Fibroblast of skin of right biceps (primary cell): ENCODE measurements at regions not wholly inside any gene's neighbourhood (a gene's known extent, or its start where the extent isn't known, plus 50 kb on each side); places are given as distances from the start of the nearest gene placed in this dataset.

ENCODE experiments used
- DNase-seq: peaks from one replicate; pipeline ENCODE4 v3.0.0-alpha.2; 2013

DNA sequence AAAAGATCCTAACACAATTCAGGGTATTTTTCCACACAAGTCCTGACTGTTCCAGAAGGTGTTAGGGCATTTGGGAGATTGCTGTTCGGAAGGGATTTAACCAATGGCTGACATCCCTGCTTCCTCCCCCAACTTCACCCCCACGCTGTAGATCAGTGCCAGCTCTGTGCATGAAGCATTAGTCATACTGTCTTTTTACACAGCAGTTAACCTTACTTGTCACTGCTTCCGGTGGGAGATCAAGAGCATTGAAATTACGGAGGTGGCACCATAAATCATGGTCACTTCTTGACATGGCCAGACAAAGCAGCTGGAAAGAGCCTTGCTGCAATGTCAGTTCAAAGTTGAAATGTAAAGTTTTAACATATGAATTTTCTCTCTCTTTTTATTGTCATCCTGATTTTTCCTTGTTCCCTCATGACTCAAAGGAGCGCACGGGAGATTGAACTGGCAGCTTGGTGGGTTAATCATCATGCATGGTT, 70.2 kb downstream of the HRH4 start:
- DNase-seq, result peak; percentile 60

DNA sequence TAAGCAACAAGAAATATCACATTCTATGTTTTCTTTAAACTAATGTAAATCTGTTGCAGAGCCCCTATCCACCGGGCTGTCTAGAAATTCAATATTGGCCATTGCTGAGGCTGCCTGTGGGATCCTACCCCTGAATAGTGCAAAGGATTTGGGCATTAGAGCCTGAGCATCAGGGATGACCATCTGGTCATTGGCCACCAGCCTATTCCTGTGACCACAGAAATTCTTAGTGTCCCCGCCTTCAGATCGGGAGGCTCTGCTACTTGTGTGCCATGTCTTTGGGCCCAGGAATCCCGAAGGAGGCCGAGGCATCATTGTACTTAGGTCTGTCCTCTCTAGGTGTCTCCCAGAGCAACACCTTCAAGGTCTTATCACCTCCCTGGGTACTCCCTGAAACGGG, 73.8 kb downstream of the HRH4 start:
- DNase-seq, result no peak

- DNase-seq, result no peak
Measured at GRCh38 chr18:24534737-24535136, 74.3 kb downstream of the HRH4 start.

DNA sequence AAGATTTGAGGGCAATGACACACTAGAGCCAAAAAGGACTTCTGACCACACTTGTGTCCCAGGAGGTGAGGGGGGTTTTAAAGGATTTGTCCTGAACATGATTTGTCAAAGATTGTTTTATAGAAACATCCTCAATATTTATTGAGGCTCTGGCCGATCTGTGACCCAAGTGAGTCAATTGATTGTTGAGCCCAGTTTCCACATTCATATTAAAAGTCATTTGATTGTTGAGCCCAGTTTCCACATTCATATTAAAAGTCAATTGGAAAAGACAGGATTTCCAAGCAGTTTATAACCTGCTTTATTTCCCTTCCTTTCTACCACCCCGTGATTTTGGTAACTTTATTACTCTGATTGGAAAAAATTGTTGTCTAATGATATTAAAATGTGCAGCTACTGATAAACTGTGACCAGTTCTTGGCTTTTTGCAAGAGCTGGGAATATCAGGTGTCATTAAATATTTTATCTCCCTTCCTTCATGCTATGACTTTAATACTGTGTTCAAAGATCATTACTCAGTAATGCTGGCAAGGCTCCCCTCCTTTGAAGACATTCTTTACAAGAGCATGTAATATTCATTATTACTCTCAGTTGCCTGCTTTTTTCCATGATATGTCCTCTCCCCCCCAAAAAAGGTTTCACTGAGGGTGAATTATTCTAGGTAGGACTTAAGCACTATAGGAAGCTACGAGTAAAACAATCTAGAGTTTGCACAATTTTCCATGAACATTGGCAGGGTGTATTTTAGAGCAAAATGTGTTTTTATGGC, 75.3 kb downstream of the HRH4 start:
- DNase-seq, result no peak

DNA sequence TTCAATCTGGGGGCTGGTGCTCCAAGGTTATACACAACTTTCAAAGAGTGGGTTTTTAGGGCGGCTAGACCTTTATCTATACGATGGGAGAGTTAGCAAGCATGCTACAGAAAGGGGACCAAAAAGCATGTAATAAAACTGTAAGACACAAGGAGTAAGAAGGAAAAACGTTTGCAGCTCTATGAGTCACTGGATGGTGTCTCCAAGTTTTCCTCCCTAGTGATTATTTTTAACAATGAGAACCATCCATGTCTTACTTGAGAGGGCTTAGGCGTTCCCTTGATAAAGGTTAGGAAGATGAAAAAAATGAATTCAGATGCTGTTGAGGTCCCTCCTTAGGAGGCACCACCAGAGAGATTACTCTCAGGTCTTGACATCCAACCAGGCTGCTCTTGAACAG, 75.9 kb downstream of the HRH4 start:
- peak; percentile 19 for DNase-seq

GRCh38 chr18:24536834-24537233, 76.4 kb downstream of the HRH4 start:
- no peak for DNase-seq

DNA sequence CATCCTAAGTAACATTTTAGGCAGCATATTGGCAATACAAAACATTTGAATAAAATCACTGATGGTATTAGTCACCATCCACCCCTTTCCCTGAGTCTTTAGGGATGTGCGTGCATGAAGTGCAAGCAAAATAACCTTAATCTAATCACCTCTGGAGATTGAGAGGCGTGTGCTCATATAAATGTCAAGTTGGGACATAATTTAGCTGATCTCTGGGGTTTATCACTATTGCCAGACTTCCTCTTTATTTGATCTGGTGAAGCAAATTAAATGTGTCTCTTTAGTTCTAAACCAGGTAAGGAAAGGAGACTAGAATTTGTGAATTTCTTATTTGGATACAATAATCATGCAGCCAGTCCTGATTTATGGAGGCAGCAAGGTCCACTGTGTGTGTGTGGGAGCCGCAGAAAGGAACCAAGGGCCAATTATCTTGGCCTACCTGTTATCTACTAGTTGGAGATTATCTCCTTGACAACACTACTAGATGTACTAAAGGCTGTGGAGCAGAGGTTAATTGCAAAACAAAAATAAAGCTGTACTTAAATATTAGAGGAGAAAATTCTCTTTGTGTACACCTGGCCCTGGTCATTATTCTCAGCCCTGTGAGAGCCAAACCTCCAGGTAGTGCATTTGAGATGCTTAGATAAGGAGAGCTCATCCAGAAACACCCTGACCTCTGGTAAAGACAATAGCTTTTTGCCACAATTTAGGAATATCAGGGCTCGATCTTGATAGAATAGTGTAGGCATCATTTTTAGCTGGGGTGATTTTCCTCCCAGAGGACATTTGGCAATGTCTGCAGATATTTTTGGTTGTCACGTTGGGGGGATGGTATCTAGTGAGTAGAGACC, 78.2 kb downstream of the HRH4 start:
- no peak for DNase-seq

DNA sequence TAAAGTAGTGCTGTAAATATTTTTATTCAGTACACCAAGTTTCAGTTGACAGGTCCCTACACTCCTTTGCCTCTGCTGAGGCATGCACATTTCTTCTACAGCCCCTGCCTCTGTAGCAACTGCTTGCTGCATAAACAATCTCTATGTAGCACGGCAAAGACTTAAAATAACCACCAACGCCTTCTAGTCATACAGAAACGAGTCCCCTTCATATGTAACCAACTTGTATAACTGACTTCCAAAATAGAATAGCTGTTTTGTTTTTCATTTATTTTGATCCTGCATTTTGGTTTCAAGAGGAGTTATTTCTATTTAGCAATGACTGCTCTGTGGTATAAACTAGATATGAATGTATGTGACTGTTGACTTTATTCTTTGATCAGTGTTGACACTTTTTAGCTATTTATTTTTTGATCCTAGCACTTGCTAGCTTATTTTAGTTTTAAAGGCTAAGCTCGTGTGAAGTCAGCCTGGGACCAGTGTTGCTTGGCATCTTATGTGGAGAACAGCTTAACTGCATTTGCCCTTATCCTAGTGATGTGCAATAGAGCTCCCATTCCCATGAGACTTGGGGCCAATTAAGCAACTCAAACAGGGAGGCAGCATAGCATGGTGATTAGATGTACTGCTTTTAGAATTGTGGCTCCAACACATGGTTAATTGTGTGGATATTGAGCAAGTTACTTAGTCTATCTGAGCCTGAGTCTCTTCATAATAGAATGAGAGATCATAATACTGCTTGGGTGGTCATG, 79.6 kb downstream of the HRH4 start:
- no peak for DNase-seq

GRCh38 chr18:24540896-24541295, 80.5 kb downstream of the HRH4 start:
- no peak for DNase-seq

- no peak for DNase-seq
Measured at GRCh38 chr18:24543086-24543794, 82.8 kb downstream of the HRH4 start.

DNA sequence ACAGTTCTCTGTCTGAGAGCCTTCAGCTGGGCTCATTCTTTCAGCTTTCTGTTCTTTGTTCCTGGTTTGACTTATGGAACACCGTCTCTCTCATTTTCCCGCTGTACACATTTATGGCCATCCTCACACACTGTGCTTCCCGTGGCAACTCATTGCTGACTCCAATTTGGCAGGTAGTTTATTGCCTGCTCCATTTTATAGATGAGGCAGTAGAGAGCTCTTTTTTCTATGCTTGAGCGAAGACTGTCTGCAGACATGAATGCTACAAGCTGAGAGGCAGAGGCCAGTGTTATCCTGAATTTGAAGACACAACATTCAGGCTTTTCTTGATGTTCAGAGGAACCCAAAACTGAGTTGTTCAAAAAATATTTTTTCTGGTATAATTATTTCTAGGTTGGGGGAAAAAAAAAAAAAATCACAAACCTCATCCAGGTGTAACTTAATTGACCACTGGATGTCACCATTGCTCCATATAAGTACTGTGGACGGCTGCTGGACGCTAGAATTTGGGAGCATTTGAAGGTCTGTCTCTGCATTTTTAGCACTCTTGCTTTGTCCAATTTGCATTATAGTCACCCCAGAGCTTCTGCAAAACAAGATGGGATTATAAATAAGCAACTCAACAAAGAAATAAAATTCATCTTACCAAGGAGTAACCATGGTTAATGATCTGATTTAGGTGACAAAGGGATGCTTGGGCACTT, 83.5 kb downstream of the HRH4 start:
- peak; percentile 21 for DNase-seq

GRCh38 chr18:24544949-24545348, 84.5 kb downstream of the HRH4 start:
- no peak for DNase-seq

DNA sequence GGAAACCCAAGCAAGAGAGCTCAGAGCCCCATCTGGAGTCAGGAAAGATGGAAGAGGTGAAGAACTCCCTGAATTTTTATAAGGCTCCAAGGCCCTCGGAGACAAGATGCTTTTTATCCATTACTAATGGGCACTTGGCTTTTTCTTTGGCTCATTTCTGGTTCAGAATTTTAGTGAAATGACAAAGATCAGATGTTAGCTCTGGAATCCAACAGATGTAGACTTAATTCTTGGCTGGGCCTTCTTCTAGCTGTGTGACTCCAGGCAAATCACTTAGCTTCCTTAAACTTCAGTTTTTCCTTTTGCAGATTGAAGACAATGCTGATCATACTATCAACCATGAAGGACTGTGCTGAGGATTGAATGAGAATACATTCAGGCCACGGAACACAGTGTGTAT, 85.2 kb downstream of the HRH4 start:
- no peak for DNase-seq

GRCh38 chr18:24546307-24546706, 85.9 kb downstream of the HRH4 start:
- DNase-seq, result no peak

DNA sequence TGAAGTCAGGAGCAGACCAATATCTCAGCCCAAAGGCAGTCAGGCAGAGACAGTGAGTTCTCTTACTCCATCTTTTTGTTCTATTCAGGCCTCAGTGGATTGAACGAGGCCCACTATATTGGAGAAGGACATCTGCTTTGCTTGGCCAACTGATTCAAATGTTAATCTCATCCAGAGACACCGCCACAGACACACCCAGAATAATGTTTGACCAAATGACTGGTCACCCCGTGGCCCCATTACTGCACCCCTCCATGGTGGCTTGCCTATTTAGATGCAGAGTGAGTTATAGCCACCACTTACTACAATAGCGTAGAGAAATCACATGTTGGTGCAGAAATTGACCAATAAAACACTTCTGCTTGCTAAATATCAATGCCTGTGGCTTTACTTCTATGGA, 88.1 kb downstream of the HRH4 start:
- no peak for DNase-seq

DNA sequence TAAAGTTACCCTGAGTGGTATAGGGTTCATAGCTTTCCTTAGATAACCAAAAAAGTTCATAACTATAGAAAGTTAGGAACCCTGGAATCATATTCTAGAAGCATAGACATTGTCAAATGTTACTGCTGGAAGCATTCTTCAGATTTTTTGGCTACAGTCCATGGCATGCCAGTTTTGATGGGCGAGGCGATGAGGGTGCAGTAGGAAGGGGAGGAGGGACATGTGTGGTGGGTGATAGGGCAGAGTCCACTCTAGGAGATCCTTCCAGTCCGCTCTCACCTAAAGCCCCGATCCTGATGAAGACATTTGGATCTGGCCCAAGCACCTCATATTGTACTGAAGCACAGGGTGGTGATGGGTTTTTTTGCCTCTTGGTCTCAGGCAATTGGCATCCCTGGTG, 91.8 kb downstream of the HRH4 start:
- DNase-seq, result no peak

DNA sequence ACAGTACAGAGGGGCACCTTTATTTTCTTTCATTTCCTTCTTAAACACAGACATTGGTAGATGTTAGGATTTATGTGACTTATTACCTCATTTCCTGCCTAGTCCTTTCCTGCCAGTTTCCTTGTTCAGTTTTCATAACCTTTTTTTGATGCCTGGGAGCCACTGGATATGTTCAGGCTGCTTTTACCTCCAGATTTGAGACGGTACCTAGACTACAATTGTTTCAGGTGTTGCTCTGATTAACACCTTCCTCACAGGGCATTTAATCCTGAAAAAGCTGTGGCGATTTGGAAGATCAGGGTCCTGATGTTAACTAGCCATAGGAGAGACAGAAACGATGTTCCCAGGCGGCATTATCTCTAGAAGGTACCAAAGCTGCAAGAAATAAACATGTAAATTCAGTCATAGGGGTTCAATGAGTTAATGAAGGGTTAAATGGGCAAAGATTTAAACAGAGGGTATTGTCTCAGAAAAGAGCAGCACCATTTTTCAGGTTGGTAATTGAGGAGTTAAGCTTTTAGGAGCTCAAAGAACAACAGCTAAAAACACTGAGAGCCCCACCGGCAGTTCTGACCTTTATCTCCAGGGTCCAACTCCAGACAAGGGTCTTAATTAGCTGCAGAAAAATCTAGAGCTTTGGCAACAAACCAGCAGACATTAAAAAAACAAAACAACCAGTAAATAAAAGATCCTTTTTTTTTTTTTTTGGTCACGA, 93.3 kb downstream of the HRH4 start:
- DNase-seq, result no peak

DNA sequence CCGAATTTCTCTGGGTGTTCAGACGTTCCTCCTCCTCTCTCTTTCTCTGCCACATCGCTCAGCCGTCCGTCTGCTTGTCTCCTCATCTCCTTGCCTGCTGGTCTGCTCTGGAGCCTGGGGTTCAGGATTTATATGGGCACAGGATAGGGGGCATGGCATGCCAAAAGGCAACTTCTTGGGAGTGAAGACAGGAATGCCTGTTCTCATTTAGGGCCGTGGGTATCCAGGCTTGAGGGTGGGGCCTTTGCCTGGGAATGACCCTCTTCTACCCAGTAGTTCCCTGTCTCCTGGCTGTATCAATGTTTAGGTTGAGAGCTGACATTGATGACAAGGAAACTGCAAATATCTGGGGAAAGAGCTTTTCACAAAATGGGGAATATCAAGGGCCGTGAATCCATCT, 98.0 kb downstream of the HRH4 start:
- no peak for DNase-seq

DNA sequence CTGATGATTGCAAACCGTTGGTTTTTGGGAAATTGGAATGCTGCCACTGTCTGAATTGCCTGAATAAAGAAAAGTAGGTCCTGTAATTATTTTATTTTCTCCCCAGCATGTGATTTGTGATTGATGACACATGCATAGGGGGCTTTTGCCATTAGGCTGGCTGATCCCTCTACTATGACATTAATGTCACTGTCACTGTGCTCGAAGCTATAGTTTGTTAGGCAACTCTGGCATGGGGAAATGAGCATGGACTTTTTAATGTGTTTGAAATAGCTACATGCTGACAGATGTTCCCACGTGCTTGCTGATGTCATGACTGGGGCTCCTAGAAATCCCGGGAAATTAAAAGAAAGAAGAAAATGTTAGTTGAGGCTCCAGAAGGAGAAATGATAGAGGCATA, 99.1 kb downstream of the HRH4 start:
- DNase-seq, result no peak

- peak; percentile 27 for DNase-seq
Measured at GRCh38 chr18:24560511-24560981, 100.1 kb downstream of the HRH4 start.

DNA sequence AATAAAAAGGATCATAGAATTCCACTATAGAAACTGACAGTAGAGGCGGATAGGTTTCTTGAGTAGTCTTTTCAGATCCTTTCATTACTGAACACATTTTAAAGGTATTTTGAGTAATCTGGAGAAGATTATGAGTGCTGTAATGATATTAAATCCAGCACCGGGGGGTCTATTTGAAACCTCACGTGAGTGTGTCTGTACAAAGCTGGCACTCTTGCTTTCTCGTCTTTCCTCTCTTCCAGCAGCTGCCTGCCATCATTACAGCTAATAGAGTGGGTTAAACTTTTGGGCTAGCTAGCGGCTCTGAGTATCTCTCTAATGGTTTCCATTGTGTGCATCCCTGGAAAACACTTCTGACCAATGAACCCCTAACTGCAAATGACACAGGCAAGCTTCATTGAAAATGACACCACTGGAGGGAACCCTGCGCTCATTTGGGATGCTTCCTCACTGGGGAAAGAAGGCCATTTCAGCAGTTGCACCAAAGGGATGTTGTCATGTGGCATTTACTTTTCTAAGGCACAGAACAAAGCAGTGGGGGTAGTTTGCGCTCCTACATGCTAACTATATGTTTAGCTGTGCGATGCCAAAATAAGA, 101.0 kb downstream of the HRH4 start:
- DNase-seq, result no peak
